ENCODE measurements at regions not wholly inside any gene's neighbourhood (a gene's known extent, or its start where the extent isn't known, plus 50 kb on each side); places are given as distances from the start of the nearest gene placed in this dataset.

GRCh38 chr11:22138264-22138663 is 54.6 kb upstream of the ANO5 start:
- TF ChIP-seq CTCF (IDR thresholded peaks at IDR 0.05; ENCODE audit: low read depth, low read length): no peak
- H3K4me3 ChIP-seq (replicated peaks in 1 of 2; ENCODE audit: low read depth in 2 of 2, low read length in 2 of 2): no peak overlapping the region
- DNase-seq (ENCODE audit: low read depth in 2 of 2): no peak
